ENCODE measurements at regions not wholly inside any gene's neighbourhood (a gene's known extent, or its start where the extent isn't known, plus 50 kb on each side); places are given as distances from the start of the nearest gene placed in this dataset.
"Not testable (repeated sequence)": the region's sequence is repeated elsewhere in the genome, so short reads cannot be mapped to it uniquely, and the experiment has no call there.

- no peak for DNase-seq (ENCODE audit: low read depth)
Measured at GRCh38 chr1:193952778-193953374, 766.5 kb upstream of the B3GALT2 start.

- peak; percentile 2 for DNase-seq (ENCODE audit: low read depth)
Measured at GRCh38 chr1:193951984-193952383, 765.6 kb upstream of the B3GALT2 start.

GRCh38 chr1:193944454-193944853 lies 758.0 kb upstream of the B3GALT2 start:
- no peak for DNase-seq (ENCODE audit: low read depth)

- no peak for DNase-seq (ENCODE audit: low read depth)
Measured at GRCh38 chr1:193940176-193940575, 753.8 kb upstream of the B3GALT2 start.

- DNase-seq (ENCODE audit: low read depth), result no peak
Measured at GRCh38 chr1:193939585-193939984, 753.2 kb upstream of the B3GALT2 start.

- no peak for DNase-seq (ENCODE audit: low read depth)
Measured at GRCh38 chr1:193937308-193937707, 750.9 kb upstream of the B3GALT2 start.

- no peak for DNase-seq (ENCODE audit: low read depth)
Measured at GRCh38 chr1:193932979-193933378, 746.6 kb upstream of the B3GALT2 start.

GRCh38 chr1:193931356-193931755 lies 744.9 kb upstream of the B3GALT2 start:
- DNase-seq (ENCODE audit: low read depth), result no peak

- no peak for DNase-seq (ENCODE audit: low read depth)
Measured at GRCh38 chr1:193929374-193930033, 743.1 kb upstream of the B3GALT2 start.

- DNase-seq (ENCODE audit: low read depth), result no peak
Measured at GRCh38 chr1:193927550-193927949, 741.1 kb upstream of the B3GALT2 start.

- no peak for DNase-seq (ENCODE audit: low read depth)
Measured at GRCh38 chr1:193926956-193927355, 740.5 kb upstream of the B3GALT2 start.

GRCh38 chr1:193919827-193920226 lies 733.4 kb upstream of the B3GALT2 start:
- peak; percentile 6 for DNase-seq (ENCODE audit: low read depth)

- DNase-seq (ENCODE audit: low read depth), result no peak
Measured at GRCh38 chr1:193916452-193916851, 730.0 kb upstream of the B3GALT2 start.

GRCh38 chr1:193914871-193915270 lies 728.5 kb upstream of the B3GALT2 start:
- DNase-seq (ENCODE audit: low read depth), result no peak

- peak; percentile 44 for DNase-seq (ENCODE audit: low read depth)
Measured at GRCh38 chr1:193909406-193910082, 723.1 kb upstream of the B3GALT2 start.

- DNase-seq (ENCODE audit: low read depth), result peak; percentile 26
Measured at GRCh38 chr1:193905288-193906085, 719.1 kb upstream of the B3GALT2 start.

- DNase-seq (ENCODE audit: low read depth), result no peak
Measured at GRCh38 chr1:193891788-193892187, 705.4 kb upstream of the B3GALT2 start.

GRCh38 chr1:193890935-193891334 lies 704.5 kb upstream of the B3GALT2 start:
- no peak for DNase-seq (ENCODE audit: low read depth)

- no peak for DNase-seq (ENCODE audit: low read depth)
Measured at GRCh38 chr1:193884848-193885558, 698.6 kb upstream of the B3GALT2 start.

- DNase-seq (ENCODE audit: low read depth), result not testable (repeated sequence)
Measured at GRCh38 chr1:193877920-193878319, 691.5 kb upstream of the B3GALT2 start.

- DNase-seq (ENCODE audit: low read depth), result no peak
Measured at GRCh38 chr1:193868425-193868824, 682.0 kb upstream of the B3GALT2 start.

Data from HT1080 (cell line).